H1 (cell line): ENCODE measurements at regions not wholly inside any gene's neighbourhood (a gene's known extent, or its start where the extent isn't known, plus 50 kb on each side); places are given as distances from the start of the nearest gene placed in this dataset.

Experiments used
- CTCF ChIA-PET: fragments of 300-600 bp; sonication (Branson Sonifier 250); formaldehyde crosslinking; loops from one replicate; lab custom pipeline; 2021; ENCODE audit not compliant: partially characterized antibody; lab: Charles Lee
- POLR2A ChIA-PET: fragments of 300-600 bp; sonication (Branson Sonifier 250); formaldehyde crosslinking; loops from one replicate; lab custom pipeline; 2021; ENCODE audit warnings: inconsistent platforms; ENCODE audit not compliant: partially characterized antibody; lab: Charles Lee
- DNase-seq, 2 experiments: peaks; one replicate each; pipeline versions ENCODE4 v3.0.0 to v3.0.0-alpha.2; 2010 to 2022; ENCODE audit warnings: low spot score in 2 of 2, low read depth in 1 of 2, mixed read lengths in 1 of 2
- FAIRE-seq: peaks from 2 replicates; lab custom pipeline; 2011; peaks lifted over from hg19 to GRCh38; lab: Jason Lieb, UNC
- H2AFZ ChIP-seq: 2 replicates; pipeline ENCODE4 v1.8.1; 2012; ENCODE audit warnings: low read length, inconsistent platforms
- H2AK5ac ChIP-seq: 2 replicates; pipeline ENCODE4 v1.6.1; 2013; ENCODE audit warnings: low read depth, low read length
- H2BK120ac ChIP-seq: replicated peaks from 2 replicates; pipeline ENCODE3; 2013; ENCODE audit warnings: low read depth, low read length, inconsistent platforms
- H2BK12ac ChIP-seq: 2 replicates; pipeline ENCODE4 v1.6.1; 2013; ENCODE audit warnings: low read depth, low read length
- H2BK15ac ChIP-seq: 2 replicates; pipeline ENCODE4 v1.6.1; 2013; ENCODE audit warnings: low read length
- H2BK20ac ChIP-seq: 2 replicates; pipeline ENCODE4 v1.6.1; 2013; ENCODE audit warnings: low read length
- H2BK5ac ChIP-seq: 2 replicates; pipeline ENCODE4 v1.6.1; 2013; ENCODE audit warnings: low read depth, low read length
- H3K14ac ChIP-seq: 2 replicates; pipeline ENCODE4 v1.6.1; 2013; ENCODE audit warnings: inconsistent platforms; ENCODE audit not compliant: insufficient read length
- H3K18ac ChIP-seq: 2 replicates; pipeline ENCODE4 v1.6.1; 2013; ENCODE audit warnings: low read length; ENCODE audit errors: extremely low read depth
- H3K23ac ChIP-seq: 2 replicates; pipeline ENCODE4 v1.6.1; 2013; ENCODE audit warnings: inconsistent platforms; ENCODE audit not compliant: insufficient read length
- H3K23me2 ChIP-seq: 2 replicates; pipeline ENCODE4 v1.6.1; 2013; ENCODE audit warnings: low read depth, low read length
- H3K27ac ChIP-seq: 2 replicates; pipeline ENCODE4 v1.6.1; 2011; ENCODE audit warnings: low read depth, low read length, inconsistent platforms
- H3K27me3 ChIP-seq, 4 experiments: replicated peaks in 1 of 4; 1 replicate in 1 of 4; 2 replicates in 3 of 4; pipeline versions ENCODE4 v1.6.1 to v1.8.1; 2011 to 2013; ENCODE audit warnings: low read length in 3 of 4, mild to moderate bottlenecking in 3 of 4, inconsistent platforms in 2 of 4, mixed read lengths in 2 of 4, moderate library complexity in 1 of 4; ENCODE audit not compliant: control insufficient read depth in 3 of 4, insufficient read depth in 3 of 4; ENCODE audit errors: extremely low read depth in 1 of 4
- H3K36me3 ChIP-seq, 4 experiments: 2 replicates each; pipeline versions ENCODE4 v1.6.1 to v1.8.1; 2011 to 2013; ENCODE audit warnings: mild to moderate bottlenecking in 4 of 4, low read length in 3 of 4, moderate library complexity in 2 of 4, control low read depth in 1 of 4, inconsistent platforms in 1 of 4; ENCODE audit not compliant: insufficient read depth in 4 of 4, control insufficient read depth in 2 of 4
- H3K4ac ChIP-seq: replicated peaks from 2 replicates; pipeline ENCODE3; 2013; ENCODE audit warnings: low read length, low read depth, mixed read lengths, inconsistent platforms; ENCODE audit not compliant: insufficient read length
- H3K4me1 ChIP-seq, 4 experiments: replicated peaks in 1 of 4; 1 replicate in 1 of 4; 2 replicates in 3 of 4; pipeline versions ENCODE4 v1.6.1 to v1.8.1; 2011 to 2013; ENCODE audit warnings: low read length in 3 of 4, inconsistent platforms in 2 of 4, mixed read lengths in 1 of 4; ENCODE audit not compliant: insufficient read depth in 4 of 4, control insufficient read depth in 3 of 4
- H3K4me2 ChIP-seq, 2 experiments: 2 replicates each; pipeline versions ENCODE4 v1.6.1 to v1.8.1; 2011 to 2013; ENCODE audit warnings: low read depth in 2 of 2, low read length in 2 of 2, control low read depth in 1 of 2, inconsistent platforms in 1 of 2, mild to moderate bottlenecking in 1 of 2; ENCODE audit not compliant: insufficient read depth in 1 of 2
- H3K4me3 ChIP-seq, 4 experiments: fragments of 200-600, 300-600 bp in 1 of 4; sonication (generic), shearing (Covaris generic), sonication (Bioruptor Twin) in 1 of 4; 2 replicates each; pipeline versions ENCODE4 v1.5.1 to v1.8.1; 2011 to 2016; ENCODE audit warnings: low read length in 4 of 4, low read depth in 3 of 4, control low read depth in 2 of 4, inconsistent platforms in 2 of 4, mild to moderate bottlenecking in 2 of 4, mixed read lengths in 1 of 4, moderate library complexity in 1 of 4; ENCODE audit not compliant: insufficient read depth in 2 of 4; ENCODE audit errors: extremely low read depth in 1 of 4
- H3K56ac ChIP-seq: replicated peaks from 2 replicates; pipeline ENCODE3; 2013; ENCODE audit warnings: low read depth, mild to moderate bottlenecking, mixed read lengths, low read length, inconsistent platforms; ENCODE audit not compliant: insufficient read length
- H3K79me1 ChIP-seq: 2 replicates; pipeline ENCODE4 v1.6.1; 2013; ENCODE audit warnings: low read depth, low read length, control low read depth
- H3K79me2 ChIP-seq, 2 experiments: 2 replicates each; pipeline versions ENCODE4 v1.6.1 to v1.8.1; 2012 to 2013; ENCODE audit warnings: low read length in 2 of 2, mild to moderate bottlenecking in 2 of 2, inconsistent platforms in 1 of 2; ENCODE audit not compliant: insufficient read depth in 2 of 2, control insufficient read depth in 1 of 2
- H3K9ac ChIP-seq, 4 experiments: replicated peaks in 1 of 4; 1 replicate in 1 of 4; 2 replicates in 3 of 4; pipeline versions ENCODE4 v1.6.1 to v1.8.1; 2011 to 2013; ENCODE audit warnings: low read depth in 3 of 4, low read length in 3 of 4, control low read depth in 2 of 4, mild to moderate bottlenecking in 2 of 4, moderate library complexity in 2 of 4, inconsistent platforms in 1 of 4; ENCODE audit errors: extremely low read depth in 1 of 4
- H3K9me3 ChIP-seq, 2 experiments: 2 replicates each; pipeline versions ENCODE4 v1.6.1 to v1.8.1; 2012 to 2013; ENCODE audit warnings: mild to moderate bottlenecking in 2 of 2, moderate library complexity in 2 of 2, control low read depth in 1 of 2, inconsistent platforms in 1 of 2, low read depth in 1 of 2, low read length in 1 of 2, mixed read lengths in 1 of 2; ENCODE audit not compliant: insufficient read depth in 2 of 2
- H4K20me1 ChIP-seq, 2 experiments: replicated peaks in 1 of 2; 2 replicates each; pipeline versions ENCODE3 to v1.8.1; 2011 to 2013; ENCODE audit warnings: inconsistent platforms in 2 of 2, low read length in 2 of 2, mild to moderate bottlenecking in 1 of 2; ENCODE audit not compliant: insufficient read depth in 2 of 2, control insufficient read depth in 1 of 2
- H4K5ac ChIP-seq: 2 replicates; pipeline ENCODE4 v1.6.1; 2013; ENCODE audit warnings: low read length, low read depth, mixed read lengths, inconsistent platforms; ENCODE audit not compliant: insufficient read length
- H4K8ac ChIP-seq: 2 replicates; pipeline ENCODE4 v1.8.0; 2013; ENCODE audit warnings: mild to moderate bottlenecking, moderate library complexity, low read length, inconsistent platforms; ENCODE audit not compliant: insufficient read depth; ENCODE audit errors: extremely low read depth
- H4K91ac ChIP-seq: replicated peaks from 2 replicates; pipeline ENCODE3; 2013; ENCODE audit warnings: low read length, mixed read lengths, inconsistent platforms; ENCODE audit not compliant: insufficient read length
- JUND ChIP-seq: IDR thresholded peaks from 2 replicates; pipeline ENCODE4 v1.6.1; 2011; ENCODE audit warnings: mild to moderate bottlenecking, improper control_type of control experiment, low read length
- KDM4A ChIP-seq: IDR thresholded peaks from one replicate; pipeline ENCODE4 v1.7.1; 2012; ENCODE audit warnings: low read depth, mild to moderate bottlenecking, moderate library complexity, low read length, inconsistent platforms; ENCODE audit not compliant: severe bottlenecking
- MAX ChIP-seq: IDR thresholded peaks from 2 replicates; pipeline ENCODE4 v1.6.1; 2012; ENCODE audit warnings: inconsistent platforms
- POLR2A ChIP-seq, 2 experiments: IDR thresholded peaks; 1 replicate in 1 of 2; 2 replicates in 1 of 2; pipeline ENCODE4 v1.6.1; 2011; ENCODE audit warnings: low read depth in 2 of 2, low read length in 2 of 2, mild to moderate bottlenecking in 2 of 2; ENCODE audit errors: control extremely low read depth in 1 of 2
- POLR2AphosphoS5 ChIP-seq: IDR thresholded peaks from 2 replicates; pipeline ENCODE4 v1.6.1; 2011; ENCODE audit warnings: low read depth, low read length
- POU5F1 ChIP-seq: IDR thresholded peaks from 2 replicates; pipeline ENCODE4 v1.6.1; 2011; ENCODE audit warnings: low read depth, mild to moderate bottlenecking, low read length, moderate library complexity
- RXRA ChIP-seq: IDR thresholded peaks from 2 replicates; pipeline ENCODE4 v1.6.1; 2011; ENCODE audit warnings: low read depth, mild to moderate bottlenecking, low read length, moderate library complexity; ENCODE audit not compliant: insufficient read depth
- SAP30 ChIP-seq: fragments of 300-600 bp; sonication (generic); IDR thresholded peaks from 2 replicates; pipeline ENCODE4 v1.7.1; 2012; ENCODE audit warnings: low read length, moderate library complexity, mild to moderate bottlenecking, inconsistent platforms; ENCODE audit not compliant: insufficient read depth, insufficient replicate concordance
- SIX5 ChIP-seq: IDR thresholded peaks from 2 replicates; pipeline ENCODE4 v1.6.1; 2011; ENCODE audit warnings: mild to moderate bottlenecking, low read depth, low read length
- SP2 ChIP-seq: IDR thresholded peaks from 2 replicates; pipeline ENCODE4 v1.6.1; 2012; ENCODE audit warnings: mild to moderate bottlenecking, low read length, inconsistent platforms
- TAF7 ChIP-seq: optimal IDR thresholded peaks from 2 replicates; pipeline ENCODE3; 2011; ENCODE audit warnings: low read depth, mild to moderate bottlenecking, inconsistent platforms, low read length, moderate library complexity, borderline replicate concordance
- WGBS, 2 experiments: shearing (Covaris generic) in 1 of 2; methylation state at CpG; one replicate each; pipeline versions ENCODE4 v1.1.6 to v1.1.7; 2013 to 2015; ENCODE audit warnings: low lambda C conversion rate in 2 of 2, mixed read lengths in 2 of 2, inconsistent platforms in 1 of 2, low coverage in 1 of 2, missing lambda C conversion rate in 1 of 2; ENCODE audit not compliant: insufficient replicate concordance in 2 of 2, insufficient coverage in 1 of 2, insufficient read length in 1 of 2; ENCODE audit errors: extremely low coverage in 1 of 2, missing lambda C conversion rate in 1 of 2; 5-methylcytosine and 5-hydroxymethylcytosine counted together

- no peak for DNase-seq
- no peak overlapping the region for H3K4ac ChIP-seq
- TF ChIP-seq SP2 (no peak), POLR2A (IDR thresholded peaks at IDR 0.05; ENCODE audit: control extremely low read depth in 1 of 2, low read depth in 2 of 2, low read length in 2 of 2) (no peak), POU5F1 (no peak), KDM4A (no peak), JUND (no peak), MAX (no peak), SIX5 (no peak), POLR2AphosphoS5 (no peak), RXRA (no peak), TAF7 (no peak), SAP30 (no peak)
Observed at GRCh38 chr1:98523256-98523655, 138.3 kb upstream of the SNX7 start.

More at GRCh38 chr1:98523256-98523655, 138.3 kb upstream of the SNX7 start:
- no peak overlapping the region for H2AFZ ChIP-seq
- WGBS, 2 experiments, result 89% methylated on average over 4 of the region's 4 CpGs; no CpG with 5 or more reads in 1 of the 2 experiments
- H3K56ac ChIP-seq, result no peak overlapping the region
- H4K8ac ChIP-seq, result no peak overlapping the region
- H3K27ac ChIP-seq, result no peak overlapping the region
- no peaks in the 10 kb centered on the region for H3K79me2 ChIP-seq
- H4K20me1 ChIP-seq, result no peaks in the 10 kb centered on the region
- no peak overlapping the region for H2BK15ac ChIP-seq
- H2AK5ac ChIP-seq, result no peak overlapping the region
- H3K9me3 ChIP-seq, result no peaks in the 10 kb centered on the region
- no peak overlapping the region for H4K91ac ChIP-seq
- ChIA-PET POLR2A (no interaction called here), CTCF (no interaction called here)
- H3K23ac ChIP-seq, result no peak overlapping the region
- no peak overlapping the region for H3K18ac ChIP-seq
- no peaks in the 10 kb centered on the region for H3K27me3 ChIP-seq
- no peak overlapping the region for H2BK5ac ChIP-seq
- no peak overlapping the region for H2BK20ac ChIP-seq
- H3K14ac ChIP-seq, result no peak overlapping the region
- no peak overlapping the region for H3K9ac ChIP-seq
- no peak for FAIRE-seq
- no peak overlapping the region for H3K4me2 ChIP-seq
- no peaks in the 10 kb centered on the region for H3K79me1 ChIP-seq
- H3K23me2 ChIP-seq, result no peaks in the 10 kb centered on the region
- H3K4me1 ChIP-seq, result no peaks in the 10 kb centered on the region
- H3K36me3 ChIP-seq, result no peaks in the 10 kb centered on the region
- H2BK12ac ChIP-seq, result no peak overlapping the region
- H2BK120ac ChIP-seq, result no peak overlapping the region
- H4K5ac ChIP-seq, result no peak overlapping the region
- no peak overlapping the region for H3K4me3 ChIP-seq
